Liver (tissue), 8 donors: ENCODE measurements at regions not wholly inside any gene's neighbourhood (a gene's known extent, or its start where the extent isn't known, plus 50 kb on each side); places are given as distances from the start of the nearest gene placed in this dataset.

Source experiments
- DNase-seq: peaks from one replicate; pipeline ENCODE4 v3.0.0-alpha.2; 2017; ENCODE audit warnings: low spot score
- H3K27ac ChIP-seq, 2 donors: one replicate each; pipeline ENCODE4 v1.7.0; 2013; ENCODE audit warnings: inconsistent platforms in 2 of 2, low read length in 2 of 2, control low read depth in 1 of 2, low read depth in 1 of 2, mild to moderate bottlenecking in 1 of 2
- H3K27me3 ChIP-seq, 4 donors: one replicate each; pipeline versions ENCODE4 v1.6.1 to v1.7.0; 2013; ENCODE audit warnings: low read length in 3 of 4, inconsistent platforms in 1 of 4, mild to moderate bottlenecking in 1 of 4, moderate library complexity in 1 of 4; ENCODE audit not compliant: control insufficient read depth in 4 of 4, insufficient read depth in 4 of 4
- H3K36me3 ChIP-seq, 4 donors: one replicate each; pipeline versions ENCODE4 v1.6.1 to v1.7.0; 2013; ENCODE audit warnings: low read length in 3 of 4, mild to moderate bottlenecking in 3 of 4, low read depth in 1 of 4, moderate library complexity in 1 of 4; ENCODE audit not compliant: control insufficient read depth in 4 of 4, insufficient read depth in 3 of 4
- H3K4me1 ChIP-seq, 4 donors: one replicate each; pipeline versions ENCODE4 v1.6.1 to v1.7.0; 2013; ENCODE audit warnings: low read length in 3 of 4, mild to moderate bottlenecking in 3 of 4, moderate library complexity in 1 of 4; ENCODE audit not compliant: control insufficient read depth in 4 of 4, insufficient read depth in 4 of 4
- H3K4me3 ChIP-seq, 3 donors: one replicate each; pipeline versions ENCODE4 v1.6.1 to v1.7.0; 2013; ENCODE audit warnings: low read length in 3 of 3, control low read depth in 1 of 3, low read depth in 1 of 3, mild to moderate bottlenecking in 1 of 3
- H3K9ac ChIP-seq, 2 donors: one replicate each; pipeline ENCODE4 v1.7.0; 2013; ENCODE audit warnings: low read length in 2 of 2, mild to moderate bottlenecking in 2 of 2, moderate library complexity in 2 of 2, control low read depth in 1 of 2, low read depth in 1 of 2
- H3K9me3 ChIP-seq, 4 donors: one replicate each; pipeline versions ENCODE4 v1.6.1 to v1.7.0; 2013; ENCODE audit warnings: low read length in 3 of 4; ENCODE audit not compliant: control insufficient read depth in 4 of 4
- ATF3 ChIP-seq: IDR thresholded peaks from 2 replicates; pipeline ENCODE4 v1.6.1; 2016; ENCODE audit warnings: antibody characterized with exemption
- CTCF ChIP-seq: fragments of 150-350 bp; IDR thresholded peaks from 2 replicates; pipeline ENCODE4 v1.5.1; 2017; ENCODE audit warnings: improper control_type of control experiment, low read depth, low read length; ENCODE audit not compliant: missing input control
- EGR1 ChIP-seq, 2 donors: IDR thresholded peaks; 2 replicates each; pipeline ENCODE4 v1.6.1; 2016 to 2018; ENCODE audit warnings: antibody characterized with exemption in 2 of 2, low read depth in 2 of 2
- FOXA1 ChIP-seq: IDR thresholded peaks from 2 replicates; pipeline ENCODE4 v1.6.1; 2016; ENCODE audit warnings: antibody characterized with exemption
- FOXA2 ChIP-seq: IDR thresholded peaks from 2 replicates; pipeline ENCODE4 v1.6.1; 2016; ENCODE audit warnings: antibody characterized with exemption
- GABPA ChIP-seq, 2 donors: IDR thresholded peaks in 1 of 2; conservative IDR thresholded peaks in 1 of 2; 2 replicates each; pipeline ENCODE4 v1.6.1; 2016; ENCODE audit warnings: antibody characterized with exemption in 2 of 2, mild to moderate bottlenecking in 1 of 2, moderate library complexity in 1 of 2
- HNF4A ChIP-seq, 2 donors: conservative IDR thresholded peaks; 2 replicates each; pipeline ENCODE4 v1.6.1; 2016; ENCODE audit warnings: antibody characterized with exemption in 2 of 2, mild to moderate bottlenecking in 2 of 2
- HNF4G ChIP-seq: IDR thresholded peaks from 2 replicates; pipeline ENCODE4 v1.6.1; 2016; ENCODE audit warnings: antibody characterized with exemption
- JUND ChIP-seq, 2 donors: IDR thresholded peaks; 2 replicates each; pipeline ENCODE4 v1.6.1; 2016; ENCODE audit warnings: antibody characterized with exemption in 2 of 2
- NR2F2 ChIP-seq: IDR thresholded peaks from 2 replicates; pipeline ENCODE4 v1.6.1; 2016; ENCODE audit warnings: antibody characterized with exemption
- RAD21 ChIP-seq, 2 donors: IDR thresholded peaks; 2 replicates each; pipeline ENCODE4 v1.6.1; 2016; ENCODE audit warnings: antibody characterized with exemption in 2 of 2, mild to moderate bottlenecking in 2 of 2
- REST ChIP-seq: IDR thresholded peaks from 2 replicates; pipeline ENCODE4 v1.6.1; 2016; ENCODE audit warnings: antibody characterized with exemption, mild to moderate bottlenecking
- RXRA ChIP-seq, 2 donors: IDR thresholded peaks; 2 replicates each; pipeline ENCODE4 v1.6.1; 2017 to 2018; ENCODE audit warnings: antibody characterized with exemption in 2 of 2, mild to moderate bottlenecking in 1 of 2
- SP1 ChIP-seq: IDR thresholded peaks from 2 replicates; pipeline ENCODE4 v1.6.1; 2018; ENCODE audit warnings: antibody characterized with exemption, mild to moderate bottlenecking
- TAF1 ChIP-seq: conservative IDR thresholded peaks from 2 replicates; pipeline ENCODE4 v1.6.1; 2016; ENCODE audit warnings: antibody characterized with exemption, mild to moderate bottlenecking
- YY1 ChIP-seq: IDR thresholded peaks from 2 replicates; pipeline ENCODE4 v1.6.1; 2016; ENCODE audit warnings: antibody characterized with exemption, mild to moderate bottlenecking
- WGBS: extraction: QIAGEN DNeasy Blood & Tissue Kit; methylation state at CpG from one replicate; pipeline ENCODE4 v1.1.7; 2013; 5-methylcytosine and 5-hydroxymethylcytosine counted together
- TF ChIP-seq, protein P1 (sequence below): IDR thresholded peaks from 2 replicates; pipeline ENCODE4 v1.6.1; 2016; ENCODE audit warnings: antibody characterized with exemption
- TF ChIP-seq, protein P2 (sequence below): IDR thresholded peaks from 2 replicates; pipeline ENCODE4 v1.6.1; 2016; ENCODE audit warnings: antibody characterized with exemption
- donor health status: healthy.
- donor health status: healthy.
- donor health status: healthy.
- donor health status: healthy.
- donor health status: healthy.

GRCh38 chr7:18413447-18413846, 82.1 kb upstream of the HDAC9 start:
- H3K4me3 ChIP-seq = no peak overlapping the region
- no peaks in the 10 kb centered on the region for H3K9me3 ChIP-seq
- no peak overlapping the region for H3K27ac ChIP-seq
- WGBS = 100% methylated on average over 1 of the region's 1 CpG
- no peak for DNase-seq
- peaks cover 0 to 2% (median 0%) of the 10 kb centered on the region in 4 donors for H3K27me3 ChIP-seq
- H3K4me1 ChIP-seq = no peaks in the 10 kb centered on the region
- H3K36me3 ChIP-seq = no peaks in the 10 kb centered on the region
- no peak overlapping the region for H3K9ac ChIP-seq
- TF ChIP-seq SP1 (no peak), CTCF (no peak), NR2F2 (no peak), FOXA1 (no peak), HNF4A (conservative IDR thresholded peaks at IDR 0.05) (no peak), TAF1 (no peak), REST (no peak), RAD21 (IDR thresholded peaks at IDR 0.05) (no peak), EGR1 (IDR thresholded peaks at IDR 0.05; ENCODE audit: low read depth in 2 of 2) (no peak), YY1 (no peak)

GRCh38 chr7:18414885-18415284, 80.7 kb upstream of the HDAC9 start:
- Histone ChIP-seq H3K36me3 (no peaks in the 10 kb centered on the region), H3K9ac (no peak overlapping the region), H3K4me3 (no peak overlapping the region), H3K4me1 (no peaks in the 10 kb centered on the region), H3K9me3 (no peaks in the 10 kb centered on the region), H3K27me3 (peaks cover 0 to 2% (median 0%) of the 10 kb centered on the region in 4 donors), H3K27ac (no peak overlapping the region)
- no peak for DNase-seq
- WGBS = 54% methylated on average over 7 of the region's 7 CpGs
- TF ChIP-seq FOXA2 (no peak), HNF4A (conservative IDR thresholded peaks at IDR 0.05) (no peak), RXRA (IDR thresholded peaks at IDR 0.05) (no peak), YY1 (no peak), CTCF (no peak), JUND (IDR thresholded peaks at IDR 0.05) (no peak), ATF3 (no peak), GABPA (IDR thresholded peaks at IDR 0.05 in 1 of 2, conservative IDR thresholded peaks at IDR 0.05 in 1 of 2) (no peak), HNF4G (no peak), NR2F2 (no peak), FOXA1 (no peak), TAF1 (no peak), RAD21 (IDR thresholded peaks at IDR 0.05) (no peak), REST (no peak), EGR1 (IDR thresholded peaks at IDR 0.05; ENCODE audit: low read depth in 2 of 2) (no peak)
- TF ChIP-seq, protein P1, sequence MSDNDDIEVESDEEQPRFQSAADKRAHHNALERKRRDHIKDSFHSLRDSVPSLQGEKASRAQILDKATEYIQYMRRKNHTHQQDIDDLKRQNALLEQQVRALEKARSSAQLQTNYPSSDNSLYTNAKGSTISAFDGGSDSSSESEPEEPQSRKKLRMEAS = no peak
- TF ChIP-seq, protein P2, sequence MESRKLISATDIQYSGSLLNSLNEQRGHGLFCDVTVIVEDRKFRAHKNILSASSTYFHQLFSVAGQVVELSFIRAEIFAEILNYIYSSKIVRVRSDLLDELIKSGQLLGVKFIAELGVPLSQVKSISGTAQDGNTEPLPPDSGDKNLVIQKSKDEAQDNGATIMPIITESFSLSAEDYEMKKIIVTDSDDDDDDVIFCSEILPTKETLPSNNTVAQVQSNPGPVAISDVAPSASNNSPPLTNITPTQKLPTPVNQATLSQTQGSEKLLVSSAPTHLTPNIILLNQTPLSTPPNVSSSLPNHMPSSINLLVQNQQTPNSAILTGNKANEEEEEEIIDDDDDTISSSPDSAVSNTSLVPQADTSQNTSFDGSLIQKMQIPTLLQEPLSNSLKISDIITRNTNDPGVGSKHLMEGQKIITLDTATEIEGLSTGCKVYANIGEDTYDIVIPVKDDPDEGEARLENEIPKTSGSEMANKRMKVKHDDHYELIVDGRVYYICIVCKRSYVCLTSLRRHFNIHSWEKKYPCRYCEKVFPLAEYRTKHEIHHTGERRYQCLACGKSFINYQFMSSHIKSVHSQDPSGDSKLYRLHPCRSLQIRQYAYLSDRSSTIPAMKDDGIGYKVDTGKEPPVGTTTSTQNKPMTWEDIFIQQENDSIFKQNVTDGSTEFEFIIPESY = no peak
